ENCODE measurements at regions not wholly inside any gene's neighbourhood (a gene's known extent, or its start where the extent isn't known, plus 50 kb on each side); places are given as distances from the start of the nearest gene placed in this dataset.

DNA sequence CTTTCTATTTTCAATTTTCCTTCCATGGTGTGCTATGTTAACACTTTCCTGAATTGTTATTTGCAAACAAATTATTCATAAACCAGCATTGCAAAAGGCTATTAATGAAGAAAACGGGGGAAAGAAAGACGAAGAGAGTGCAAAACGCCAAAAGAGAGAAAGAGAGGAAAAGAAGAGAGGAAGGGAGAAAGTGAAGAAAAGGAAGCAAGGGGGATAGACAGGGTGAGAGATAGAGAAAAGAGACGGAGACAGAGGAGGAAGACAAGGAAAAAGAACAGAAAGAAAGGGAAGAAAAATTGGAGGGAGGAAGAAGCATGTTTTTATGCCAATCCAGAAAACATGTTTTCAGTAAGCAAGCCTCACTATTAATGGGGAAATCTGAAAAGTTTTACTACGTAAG, 310.6 kb downstream of the TFEC start:
- intact Hi-C loops (cut with DNase I) = no loop called here
- TF ChIP-seq, protein P1, sequence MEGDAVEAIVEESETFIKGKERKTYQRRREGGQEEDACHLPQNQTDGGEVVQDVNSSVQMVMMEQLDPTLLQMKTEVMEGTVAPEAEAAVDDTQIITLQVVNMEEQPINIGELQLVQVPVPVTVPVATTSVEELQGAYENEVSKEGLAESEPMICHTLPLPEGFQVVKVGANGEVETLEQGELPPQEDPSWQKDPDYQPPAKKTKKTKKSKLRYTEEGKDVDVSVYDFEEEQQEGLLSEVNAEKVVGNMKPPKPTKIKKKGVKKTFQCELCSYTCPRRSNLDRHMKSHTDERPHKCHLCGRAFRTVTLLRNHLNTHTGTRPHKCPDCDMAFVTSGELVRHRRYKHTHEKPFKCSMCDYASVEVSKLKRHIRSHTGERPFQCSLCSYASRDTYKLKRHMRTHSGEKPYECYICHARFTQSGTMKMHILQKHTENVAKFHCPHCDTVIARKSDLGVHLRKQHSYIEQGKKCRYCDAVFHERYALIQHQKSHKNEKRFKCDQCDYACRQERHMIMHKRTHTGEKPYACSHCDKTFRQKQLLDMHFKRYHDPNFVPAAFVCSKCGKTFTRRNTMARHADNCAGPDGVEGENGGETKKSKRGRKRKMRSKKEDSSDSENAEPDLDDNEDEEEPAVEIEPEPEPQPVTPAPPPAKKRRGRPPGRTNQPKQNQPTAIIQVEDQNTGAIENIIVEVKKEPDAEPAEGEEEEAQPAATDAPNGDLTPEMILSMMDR (IDR thresholded peaks at IDR 0.05; ENCODE audit: borderline replicate concordance, extremely low read depth, insufficient read depth) = no peak
- no peak overlapping the region for H3K9ac ChIP-seq (ENCODE audit: low read length in 3 of 3)
- no peak overlapping the region for H3K27ac ChIP-seq (ENCODE audit: low read depth in 2 of 2, low read length in 2 of 2)
- H3K9me3 ChIP-seq (ENCODE audit: control insufficient read depth in 2 of 3, insufficient read depth in 1 of 3, low read length in 3 of 3) = no peaks in the 10 kb centered on the region
- H3K4me1 ChIP-seq (ENCODE audit: control insufficient read depth in 2 of 3, insufficient read depth in 2 of 3, low read depth in 1 of 3, low read length in 3 of 3) = no peaks in the 10 kb centered on the region
- no peaks in the 10 kb centered on the region for H3K27me3 ChIP-seq (ENCODE audit: control insufficient read depth, insufficient read depth, low read length)
- FAIRE-seq (no peak), DNase-seq (no peak)
- no peaks in the 10 kb centered on the region for H3K36me3 ChIP-seq (ENCODE audit: control insufficient read depth in 2 of 3, insufficient read depth in 3 of 3, low read length in 3 of 3)
- no peak overlapping the region for H3K4me3 ChIP-seq (ENCODE audit: low read length in 3 of 3)

DNA sequence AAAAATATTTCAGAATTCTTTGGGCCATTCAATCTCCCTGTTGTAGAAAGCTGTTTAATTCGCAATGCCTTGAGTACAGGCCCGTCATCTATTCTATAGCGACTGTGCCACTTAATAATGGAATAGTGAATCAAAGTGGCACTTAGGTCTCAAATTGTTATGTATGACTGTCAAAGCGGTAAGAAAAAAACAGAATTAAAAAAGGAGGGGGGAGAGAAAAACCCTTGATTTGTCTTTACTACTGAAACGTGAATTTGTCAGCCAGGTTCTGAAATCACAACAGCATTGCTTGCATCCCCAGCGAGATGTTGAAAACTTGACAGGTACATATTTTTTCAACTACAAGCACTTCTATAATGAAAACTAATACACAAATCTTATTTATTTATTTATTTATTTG, 320.9 kb downstream of the TFEC start:
- no peak for DNase-seq
- Histone ChIP-seq H3K27ac (ENCODE audit: low read depth in 2 of 2, low read length in 2 of 2) (no peak overlapping the region), H3K36me3 (ENCODE audit: control insufficient read depth in 2 of 3, insufficient read depth in 3 of 3, low read length in 3 of 3) (no peaks in the 10 kb centered on the region), H3K9ac (ENCODE audit: low read length in 3 of 3) (no peak overlapping the region), H3K4me1 (ENCODE audit: control insufficient read depth in 2 of 3, insufficient read depth in 2 of 3, low read depth in 1 of 3, low read length in 3 of 3) (no peaks in the 10 kb centered on the region), H3K9me3 (ENCODE audit: control insufficient read depth in 2 of 3, insufficient read depth in 1 of 3, low read length in 3 of 3) (no peaks in the 10 kb centered on the region), H3K27me3 (ENCODE audit: control insufficient read depth, insufficient read depth, low read length) (no peaks in the 10 kb centered on the region), H3K4me3 (ENCODE audit: low read length in 3 of 3) (no peak overlapping the region)
- no peak for FAIRE-seq
- intact Hi-C loops (cut with DNase I) = no loop called here
- TF ChIP-seq, protein P1 (IDR thresholded peaks at IDR 0.05; ENCODE audit: borderline replicate concordance, extremely low read depth, insufficient read depth) = no peak

DNA sequence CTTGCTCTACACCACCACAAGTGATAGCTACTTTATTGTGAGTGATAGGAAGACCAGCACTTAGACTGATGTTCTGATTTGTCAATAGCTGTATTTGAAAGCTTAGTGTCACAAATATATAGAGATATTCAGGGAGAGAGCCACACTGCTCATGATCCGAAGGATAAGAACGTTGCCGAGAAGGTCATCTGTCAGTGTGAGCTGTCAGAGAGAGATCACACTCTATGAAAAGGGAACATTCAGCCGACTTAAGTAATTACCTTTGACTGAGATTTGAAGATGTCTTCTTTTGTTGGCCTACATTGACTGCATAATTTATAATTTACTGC, 322.6 kb downstream of the TFEC start:
- FAIRE-seq = no peak
- H3K9ac ChIP-seq (ENCODE audit: low read length in 3 of 3) = no peak overlapping the region
- intact Hi-C loops (cut with DNase I) = no loop called here
- H3K27me3 ChIP-seq (ENCODE audit: control insufficient read depth, insufficient read depth, low read length) = no peaks in the 10 kb centered on the region
- H3K36me3 ChIP-seq (ENCODE audit: control insufficient read depth in 2 of 3, insufficient read depth in 3 of 3, low read length in 3 of 3) = no peaks in the 10 kb centered on the region
- no peaks in the 10 kb centered on the region for H3K4me1 ChIP-seq (ENCODE audit: control insufficient read depth in 2 of 3, insufficient read depth in 2 of 3, low read depth in 1 of 3, low read length in 3 of 3)
- no peak for DNase-seq
- H3K27ac ChIP-seq (ENCODE audit: low read depth in 2 of 2, low read length in 2 of 2) = no peak overlapping the region
- no peak overlapping the region for H3K4me3 ChIP-seq (ENCODE audit: low read length in 3 of 3)
- TF ChIP-seq, protein P1 (IDR thresholded peaks at IDR 0.05; ENCODE audit: borderline replicate concordance, extremely low read depth, insufficient read depth) = no peak
- H3K9me3 ChIP-seq (ENCODE audit: control insufficient read depth in 2 of 3, insufficient read depth in 1 of 3, low read length in 3 of 3) = no peaks in the 10 kb centered on the region

DNA sequence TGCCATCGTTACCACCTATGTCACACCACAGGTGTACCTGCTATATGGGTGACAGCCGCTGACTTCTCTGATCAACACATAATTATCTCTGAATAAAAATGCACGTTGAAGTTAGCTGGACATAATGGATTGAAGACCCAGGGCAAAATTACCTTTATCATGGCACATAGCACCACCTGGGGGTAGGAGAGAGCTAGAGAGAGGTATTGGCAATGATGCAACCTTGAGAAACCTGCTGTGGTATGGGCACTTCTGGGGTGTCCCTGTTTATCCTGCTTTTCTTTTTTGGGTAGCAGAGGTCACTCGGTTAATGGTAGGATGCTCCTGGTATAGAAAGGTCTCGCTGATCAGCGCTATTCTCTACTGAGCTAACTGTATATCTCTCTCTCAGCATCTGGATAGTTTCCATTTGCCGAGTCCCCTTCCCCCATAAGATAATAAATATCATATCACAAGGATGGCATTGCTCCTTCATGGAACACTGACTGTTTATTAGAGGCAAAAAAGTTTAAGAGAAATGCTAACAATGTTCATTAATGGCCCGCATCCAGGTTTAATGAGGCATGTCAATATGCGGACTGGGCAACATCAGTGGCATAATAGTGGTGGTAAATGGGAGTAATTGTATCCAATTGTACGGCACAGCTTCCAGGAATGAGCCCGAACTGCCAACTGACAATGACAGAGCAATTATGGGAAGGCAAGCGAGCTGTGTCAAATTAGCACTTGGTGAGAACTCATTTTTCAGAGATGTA, 323.1 kb downstream of the TFEC start:
- no peak overlapping the region for H3K9ac ChIP-seq (ENCODE audit: low read length in 3 of 3)
- H3K9me3 ChIP-seq (ENCODE audit: control insufficient read depth in 2 of 3, insufficient read depth in 1 of 3, low read length in 3 of 3) = no peaks in the 10 kb centered on the region
- no peaks in the 10 kb centered on the region for H3K4me1 ChIP-seq (ENCODE audit: control insufficient read depth in 2 of 3, insufficient read depth in 2 of 3, low read depth in 1 of 3, low read length in 3 of 3)
- no peaks in the 10 kb centered on the region for H3K36me3 ChIP-seq (ENCODE audit: control insufficient read depth in 2 of 3, insufficient read depth in 3 of 3, low read length in 3 of 3)
- TF ChIP-seq, protein P1 (IDR thresholded peaks at IDR 0.05; ENCODE audit: borderline replicate concordance, extremely low read depth, insufficient read depth) = peak; percentile 31
- H3K27ac ChIP-seq (ENCODE audit: low read depth in 2 of 2, low read length in 2 of 2) = no peak overlapping the region
- H3K27me3 ChIP-seq (ENCODE audit: control insufficient read depth, insufficient read depth, low read length) = no peaks in the 10 kb centered on the region
- intact Hi-C loops (cut with DNase I) = no loop called here
- DNase-seq = peak in 3 of 5 donors; percentile 41 to 69 (median 64)
- no peak overlapping the region for H3K4me3 ChIP-seq (ENCODE audit: low read length in 3 of 3)
- no peak for FAIRE-seq
